OCI-LY3 (cell line): ENCODE measurements at regions not wholly inside any gene's neighbourhood (a gene's known extent, or its start where the extent isn't known, plus 50 kb on each side); places are given as distances from the start of the nearest gene placed in this dataset.

Source experiments
- CTCF ChIP-seq: fragments of 200-600, 300-600 bp; sonication (generic); IDR thresholded peaks from 2 replicates; pipeline ENCODE4 v1.5.1; 2014; ENCODE audit warnings: antibody characterized with exemption, low read length, low read depth
- EZH2phosphoT487 ChIP-seq: fragments of 200-600 bp; shearing (Covaris generic); IDR thresholded peaks from 2 replicates; pipeline ENCODE4 v1.6.1; 2018; ENCODE audit warnings: antibody characterized with exemption, mixed run types, low read depth

GRCh38 chr2:217689053-217689452 is 313.7 kb downstream of the TNS1 start:
- TF ChIP-seq CTCF = no peak
- TF ChIP-seq EZH2phosphoT487 = no peak
